Kidney (tissue), 13 donors: ENCODE measurements at regions not wholly inside any gene's neighbourhood (a gene's known extent, or its start where the extent isn't known, plus 50 kb on each side); places are given as distances from the start of the nearest gene placed in this dataset.

Experiments
- DNase-seq, 5 donors: peaks; one replicate each; pipeline ENCODE4 v3.0.0-alpha.2; 2013 to 2020
- FAIRE-seq: peaks from 2 replicates; lab custom pipeline; 2012; peaks lifted over from hg19 to GRCh38; lab: Jason Lieb, UNC
- H3K27ac ChIP-seq, 2 donors: one replicate each; pipeline ENCODE4 v1.7.0; 2013; ENCODE audit warnings: low read depth in 2 of 2, low read length in 2 of 2, inconsistent platforms in 1 of 2
- H3K27me3 ChIP-seq: one replicate; pipeline ENCODE4 v1.7.1; 2013; ENCODE audit warnings: low read length, inconsistent platforms; ENCODE audit not compliant: control insufficient read depth, insufficient read depth
- H3K36me3 ChIP-seq, 3 donors: one replicate each; pipeline versions ENCODE4 v1.7.0 to v1.7.1; 2013; ENCODE audit warnings: low read length in 3 of 3, control low read depth in 1 of 3, inconsistent platforms in 1 of 3; ENCODE audit not compliant: insufficient read depth in 3 of 3, control insufficient read depth in 2 of 3
- H3K4me1 ChIP-seq, 3 donors: one replicate each; pipeline versions ENCODE4 v1.7.0 to v1.7.1; 2013; ENCODE audit warnings: low read length in 3 of 3, inconsistent platforms in 1 of 3, low read depth in 1 of 3; ENCODE audit not compliant: control insufficient read depth in 2 of 3, insufficient read depth in 2 of 3
- H3K4me3 ChIP-seq, 3 donors: one replicate each; pipeline versions ENCODE4 v1.7.0 to v1.8.1; 2013; ENCODE audit warnings: low read length in 3 of 3, control low read depth in 1 of 3, inconsistent platforms in 1 of 3
- H3K9ac ChIP-seq, 3 donors: one replicate each; pipeline versions ENCODE4 v1.7.0 to v1.7.1; 2013; ENCODE audit warnings: low read length in 3 of 3, control low read depth in 1 of 3, inconsistent platforms in 1 of 3
- H3K9me3 ChIP-seq, 3 donors: one replicate each; pipeline versions ENCODE4 v1.7.0 to v1.7.1; 2013; ENCODE audit warnings: low read length in 3 of 3, control low read depth in 1 of 3, inconsistent platforms in 1 of 3; ENCODE audit not compliant: control insufficient read depth in 2 of 3, insufficient read depth in 1 of 3
- intact Hi-C: fragments of 100-400 bp; cut with DNase I; formaldehyde crosslinking; loops from one replicate; pipeline ENCODE4 v1.11.1; 2022
- TF ChIP-seq, protein P1 (sequence below): IDR thresholded peaks from 3 replicates; pipeline ENCODE4 v1.5.1; 2012; ENCODE audit warnings: mild to moderate bottlenecking, moderate library complexity, borderline replicate concordance; ENCODE audit not compliant: insufficient read depth; ENCODE audit errors: extremely low read depth
- donor health status: control.
- donor health status: control.
- donor health status: control.
- donor health status: control.
- donor health status: control.
- donor health status: DM: yes; HTN: yes; CAD: no.
- donor health status: Normal renal cell carcinoma (clear cell type).

DNA sequence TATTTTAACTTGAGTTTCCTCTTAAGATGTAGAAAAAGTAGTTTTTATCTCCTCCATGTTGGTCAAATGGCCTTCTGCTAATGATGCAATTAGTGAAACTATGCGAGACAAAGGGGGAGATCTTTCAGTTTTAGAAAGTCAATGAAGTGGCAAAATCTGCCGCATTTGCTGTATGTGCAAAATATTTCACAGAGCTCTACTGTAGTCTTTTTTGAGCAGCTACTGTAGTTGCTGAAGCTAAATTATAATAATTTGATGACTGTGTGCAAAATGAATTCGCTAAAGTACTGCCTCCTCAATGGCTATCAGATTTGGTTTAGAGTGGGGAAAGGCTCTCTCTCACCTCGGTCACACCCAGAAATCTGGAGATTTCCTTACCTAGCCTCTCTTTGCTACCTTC lies 267.6 kb upstream of the ZFP64 start:
- intact Hi-C loops: no loop called here
- Histone ChIP-seq H3K36me3 (no peaks in the 10 kb centered on the region), H3K27me3 (no peaks in the 10 kb centered on the region), H3K4me1 (no peaks in the 10 kb centered on the region), H3K9me3 (peaks cover 0 to 2% (median 0%) of the 10 kb centered on the region in 3 donors), H3K9ac (no peak overlapping the region), H3K4me3 (no peak overlapping the region), H3K27ac (no peak overlapping the region)
- DNase-seq: no peak
- no peak for FAIRE-seq
- TF ChIP-seq, protein P1, sequence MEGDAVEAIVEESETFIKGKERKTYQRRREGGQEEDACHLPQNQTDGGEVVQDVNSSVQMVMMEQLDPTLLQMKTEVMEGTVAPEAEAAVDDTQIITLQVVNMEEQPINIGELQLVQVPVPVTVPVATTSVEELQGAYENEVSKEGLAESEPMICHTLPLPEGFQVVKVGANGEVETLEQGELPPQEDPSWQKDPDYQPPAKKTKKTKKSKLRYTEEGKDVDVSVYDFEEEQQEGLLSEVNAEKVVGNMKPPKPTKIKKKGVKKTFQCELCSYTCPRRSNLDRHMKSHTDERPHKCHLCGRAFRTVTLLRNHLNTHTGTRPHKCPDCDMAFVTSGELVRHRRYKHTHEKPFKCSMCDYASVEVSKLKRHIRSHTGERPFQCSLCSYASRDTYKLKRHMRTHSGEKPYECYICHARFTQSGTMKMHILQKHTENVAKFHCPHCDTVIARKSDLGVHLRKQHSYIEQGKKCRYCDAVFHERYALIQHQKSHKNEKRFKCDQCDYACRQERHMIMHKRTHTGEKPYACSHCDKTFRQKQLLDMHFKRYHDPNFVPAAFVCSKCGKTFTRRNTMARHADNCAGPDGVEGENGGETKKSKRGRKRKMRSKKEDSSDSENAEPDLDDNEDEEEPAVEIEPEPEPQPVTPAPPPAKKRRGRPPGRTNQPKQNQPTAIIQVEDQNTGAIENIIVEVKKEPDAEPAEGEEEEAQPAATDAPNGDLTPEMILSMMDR: no peak

DNA sequence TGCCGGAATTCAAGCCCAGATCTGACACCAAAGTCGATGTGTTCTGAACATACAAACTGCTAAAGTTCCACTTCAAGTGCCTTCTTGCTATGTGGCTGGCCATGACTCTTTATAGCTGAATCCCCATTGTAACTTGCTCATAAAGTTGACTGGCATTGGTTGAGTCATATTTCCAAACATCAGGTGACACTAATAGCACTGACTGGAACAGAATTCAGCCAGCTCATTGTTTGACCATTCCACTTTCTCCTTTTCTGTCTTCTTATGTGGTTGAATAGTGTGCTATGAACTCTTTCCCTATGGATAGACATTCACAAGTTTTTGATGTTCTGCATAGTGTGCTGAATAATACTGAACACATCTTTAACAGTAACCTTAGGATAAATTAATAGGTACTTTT lies 266.2 kb upstream of the ZFP64 start:
- Histone ChIP-seq H3K9ac (no peak overlapping the region), H3K36me3 (no peaks in the 10 kb centered on the region), H3K27ac (no peak overlapping the region), H3K27me3 (no peaks in the 10 kb centered on the region), H3K4me1 (no peaks in the 10 kb centered on the region), H3K9me3 (peaks cover 0 to 2% (median 0%) of the 10 kb centered on the region in 3 donors), H3K4me3 (no peak overlapping the region)
- FAIRE-seq (no peak), DNase-seq (no peak)
- TF ChIP-seq, protein P1: no peak
- intact Hi-C loops: no loop called here

DNA sequence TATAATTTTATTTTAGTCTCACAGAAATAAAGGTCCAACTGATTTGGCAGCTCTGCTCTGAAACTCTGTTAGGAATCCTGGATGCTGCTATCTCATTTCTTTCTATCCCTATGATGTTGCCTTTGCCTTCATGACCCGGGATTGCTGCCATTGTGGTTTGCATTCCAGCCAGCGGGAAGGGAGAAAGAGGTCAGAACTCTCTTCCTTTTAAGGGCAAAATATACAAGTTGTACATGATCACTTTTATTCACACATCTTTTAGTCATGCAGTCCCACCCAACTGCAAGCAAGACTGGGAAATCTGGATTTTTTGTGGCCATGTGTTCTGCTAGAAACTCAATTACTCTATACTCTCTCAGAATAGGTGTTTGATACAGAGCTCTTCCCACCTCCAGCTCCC lies 263.1 kb upstream of the ZFP64 start:
- no peak overlapping the region for H3K9ac ChIP-seq
- FAIRE-seq (no peak), DNase-seq (no peak)
- no peaks in the 10 kb centered on the region for H3K36me3 ChIP-seq
- no peaks in the 10 kb centered on the region for H3K4me1 ChIP-seq
- intact Hi-C loops: no loop called here
- H3K9me3 ChIP-seq: peaks cover 0 to 2% (median 0%) of the 10 kb centered on the region in 3 donors
- H3K27me3 ChIP-seq: no peaks in the 10 kb centered on the region
- H3K27ac ChIP-seq: no peak overlapping the region
- TF ChIP-seq, protein P1: no peak
- H3K4me3 ChIP-seq: no peak overlapping the region
